H9 (cell line): ENCODE measurements at regions not wholly inside any gene's neighbourhood (a gene's known extent, or its start where the extent isn't known, plus 50 kb on each side); places are given as distances from the start of the nearest gene placed in this dataset.

Experiments
- DNase-seq: peaks from one replicate; pipeline ENCODE4 v3.0.0-alpha.2; 2017
- H2AFZ ChIP-seq: one replicate; pipeline ENCODE4 v1.6.1; 2013; ENCODE audit warnings: mild to moderate bottlenecking, low read length, control low read depth, moderate library complexity
- H2AK5ac ChIP-seq: 2 replicates; pipeline ENCODE4 v1.6.1; 2013; ENCODE audit warnings: low read length, control low read depth, mixed read lengths; ENCODE audit not compliant: insufficient read length
- H2BK120ac ChIP-seq: one replicate; pipeline ENCODE4 v1.6.1; 2013; ENCODE audit warnings: low read depth, mild to moderate bottlenecking, low read length, control low read depth, inconsistent platforms; ENCODE audit not compliant: poor library complexity, severe bottlenecking
- H2BK12ac ChIP-seq: 2 replicates; pipeline ENCODE4 v1.6.1; 2013; ENCODE audit warnings: low read length, control low read depth, mixed read lengths, low read depth; ENCODE audit not compliant: insufficient read length
- H2BK15ac ChIP-seq: 2 replicates; pipeline ENCODE4 v1.6.1; 2013; ENCODE audit warnings: low read depth, low read length, control low read depth
- H2BK20ac ChIP-seq: one replicate; pipeline ENCODE4 v1.6.1; 2013; ENCODE audit warnings: low read depth, mild to moderate bottlenecking, low read length, control low read depth, inconsistent platforms; ENCODE audit not compliant: poor library complexity, severe bottlenecking
- H2BK5ac ChIP-seq: 2 replicates; pipeline ENCODE4 v1.6.1; 2013; ENCODE audit warnings: low read length, control low read depth, mixed read lengths; ENCODE audit not compliant: insufficient read length
- H3K14ac ChIP-seq: 2 replicates; pipeline ENCODE4 v1.6.1; 2013; ENCODE audit warnings: low read length, control low read depth; ENCODE audit not compliant: insufficient read depth
- H3K18ac ChIP-seq: 2 replicates; pipeline ENCODE4 v1.6.1; 2013; ENCODE audit warnings: low read depth, mild to moderate bottlenecking, mixed read lengths, low read length, control low read depth; ENCODE audit not compliant: insufficient read length
- H3K23ac ChIP-seq: 2 replicates; pipeline ENCODE4 v1.6.1; 2013; ENCODE audit warnings: low read length, control low read depth, mixed read lengths, low read depth; ENCODE audit not compliant: insufficient read length
- H3K23me2 ChIP-seq: 2 replicates; pipeline ENCODE4 v1.6.1; 2013; ENCODE audit warnings: low read depth, mild to moderate bottlenecking, mixed read lengths, low read length, control low read depth; ENCODE audit not compliant: insufficient read length, poor library complexity, severe bottlenecking
- H3K27ac ChIP-seq: 2 replicates; pipeline ENCODE4 v1.5.1; 2013; ENCODE audit warnings: low read length, control low read depth, mixed read lengths, low read depth; ENCODE audit not compliant: insufficient read length
- H3K27me3 ChIP-seq: 2 replicates; pipeline ENCODE4 v1.6.1; 2013; ENCODE audit warnings: low read length, control low read depth, inconsistent platforms; ENCODE audit not compliant: insufficient read depth
- H3K4ac ChIP-seq: 2 replicates; pipeline ENCODE4 v1.6.1; 2013; ENCODE audit warnings: low read depth, mild to moderate bottlenecking, control low read depth, inconsistent platforms, low read length, moderate library complexity
- H3K4me1 ChIP-seq: 2 replicates; pipeline ENCODE4 v1.6.1; 2013; ENCODE audit warnings: low read length, control low read depth, inconsistent platforms; ENCODE audit not compliant: insufficient read depth
- H3K4me2 ChIP-seq: 2 replicates; pipeline ENCODE4 v1.6.1; 2013; ENCODE audit warnings: low read length, control low read depth, mixed read lengths; ENCODE audit not compliant: insufficient read length, insufficient read depth
- H3K56ac ChIP-seq: 2 replicates; pipeline ENCODE4 v1.6.1; 2013; ENCODE audit warnings: low read depth, mild to moderate bottlenecking, mixed read lengths, low read length, control low read depth; ENCODE audit not compliant: insufficient read length
- H3K79me1 ChIP-seq: 2 replicates; pipeline ENCODE4 v1.6.1; 2013; ENCODE audit warnings: low read depth, mild to moderate bottlenecking, moderate library complexity, low read length, control low read depth, inconsistent platforms; ENCODE audit not compliant: insufficient read depth, poor library complexity, severe bottlenecking
- H3K79me2 ChIP-seq: 2 replicates; pipeline ENCODE4 v1.6.1; 2013; ENCODE audit warnings: low read length, control low read depth, inconsistent platforms; ENCODE audit not compliant: insufficient read depth
- H3K9ac ChIP-seq: 2 replicates; pipeline ENCODE4 v1.6.1; 2013; ENCODE audit warnings: low read length, control low read depth, mixed read lengths; ENCODE audit not compliant: insufficient read length; ENCODE audit errors: extremely low read depth
- H3K9me3 ChIP-seq: one replicate; pipeline ENCODE4 v1.6.1; 2013; ENCODE audit warnings: low read depth, low read length, inconsistent platforms; ENCODE audit not compliant: control insufficient read depth
- H3T11ph ChIP-seq: one replicate; pipeline ENCODE4 v1.6.1; 2013; ENCODE audit warnings: mild to moderate bottlenecking, low read length, control low read depth, inconsistent platforms
- H4K20me1 ChIP-seq: one replicate; pipeline ENCODE4 v1.6.1; 2013; ENCODE audit not compliant: control insufficient read depth, insufficient read length, insufficient read depth
- H4K5ac ChIP-seq: 2 replicates; pipeline ENCODE4 v1.6.1; 2013; ENCODE audit warnings: low read depth, mild to moderate bottlenecking, mixed read lengths, low read length, control low read depth; ENCODE audit not compliant: insufficient read length
- H4K8ac ChIP-seq: replicated peaks from 2 replicates; pipeline ENCODE4 v1.6.1; 2013; ENCODE audit warnings: low read length, control low read depth, mixed read lengths, low read depth; ENCODE audit not compliant: insufficient read length
- H4K91ac ChIP-seq: 2 replicates; pipeline ENCODE4 v1.6.1; 2013; ENCODE audit warnings: low read depth, mild to moderate bottlenecking, moderate library complexity, mixed read lengths, low read length, control low read depth; ENCODE audit not compliant: insufficient read length
- H3K27ac Mint-ChIP-seq, 3 experiments: 2 replicates in 2 of 3; 3 replicates in 1 of 3; pipeline ENCODE4 v1.8.0; 2020 to 2021; ENCODE audit warnings: mixed read lengths in 3 of 3, mild to moderate bottlenecking in 1 of 3, moderate library complexity in 1 of 3
- H3K27me3 Mint-ChIP-seq: 2 replicates; pipeline ENCODE4 v1.8.0; 2021; ENCODE audit warnings: low read depth, mild to moderate bottlenecking, moderate library complexity, mixed read lengths
- H3K36me3 Mint-ChIP-seq, 3 experiments: 2 replicates in 2 of 3; 3 replicates in 1 of 3; pipeline ENCODE4 v1.8.0; 2020 to 2021; ENCODE audit warnings: low read depth in 3 of 3, mixed read lengths in 3 of 3; ENCODE audit not compliant: insufficient read depth in 1 of 3
- H3K4me1 Mint-ChIP-seq, 2 experiments: 2 replicates each; pipeline ENCODE4 v1.8.0; 2020; ENCODE audit warnings: mixed read lengths in 2 of 2
- H3K4me3 Mint-ChIP-seq, 2 experiments: 2 replicates in 1 of 2; 3 replicates in 1 of 2; pipeline ENCODE4 v1.8.0; 2020 to 2021; ENCODE audit warnings: mild to moderate bottlenecking in 2 of 2, mixed read lengths in 2 of 2, moderate library complexity in 1 of 2
- H3K9me3 Mint-ChIP-seq, 2 experiments: 2 replicates in 1 of 2; 3 replicates in 1 of 2; pipeline ENCODE4 v1.8.0; 2020; ENCODE audit warnings: mild to moderate bottlenecking in 2 of 2, mixed read lengths in 2 of 2, moderate library complexity in 1 of 2
- WGBS: extraction: QIAGEN DNeasy Blood & Tissue Kit; methylation state at CpG from one replicate; pipeline ENCODE4 v1.1.7; 2013; ENCODE audit warnings: missing lambda C conversion rate, low lambda C conversion rate, mixed read lengths; ENCODE audit not compliant: insufficient read length; ENCODE audit errors: extremely low coverage; 5-methylcytosine and 5-hydroxymethylcytosine counted together
- TF ChIP-seq, protein P1 (sequence below): fragments of 200-600 bp; sonication (generic); conservative IDR thresholded peaks from 3 replicates; pipeline ENCODE4 v1.8.0; 2021; ENCODE audit warnings: antibody characterized with exemption, mild to moderate bottlenecking

- no peak overlapping the region for H2BK5ac ChIP-seq
- DNase-seq, result no peak
- H3K36me3 Mint-ChIP-seq, result no peaks in the 10 kb centered on the region; a peak in 1 of 7 replicates
- H3K56ac ChIP-seq, result no peak overlapping the region
- H4K91ac ChIP-seq, result no peak overlapping the region
- H2BK120ac ChIP-seq, result no peak overlapping the region
- no peak overlapping the region for H3K4ac ChIP-seq
- no peak overlapping the region for H4K5ac ChIP-seq
- H3K4me1 ChIP-seq, result no peaks in the 10 kb centered on the region
- no peak overlapping the region for H2AK5ac ChIP-seq
- H3K9me3 Mint-ChIP-seq, result peaks cover 0 to 7% of the 10 kb centered on the region in 2 experiments; a peak in 4 of 5 replicates
- no peak overlapping the region for H3T11ph ChIP-seq
- H2AFZ ChIP-seq, result no peak overlapping the region
- no peaks in the 10 kb centered on the region for H3K27me3 ChIP-seq
- H3K9ac ChIP-seq, result no peak overlapping the region
- peaks cover 8 to 10% of the 10 kb centered on the region in 2 experiments for H3K4me1 Mint-ChIP-seq
- no peaks in the 10 kb centered on the region for H3K9me3 ChIP-seq
- H3K23ac ChIP-seq, result no peak overlapping the region
- no peaks in the 10 kb centered on the region for H3K27me3 Mint-ChIP-seq
- H3K4me2 ChIP-seq, result no peak overlapping the region
- no peak overlapping the region for H2BK20ac ChIP-seq
- H3K23me2 ChIP-seq, result no peaks in the 10 kb centered on the region
- no peaks in the 10 kb centered on the region for H4K20me1 ChIP-seq
- no peak overlapping the region for H3K27ac Mint-ChIP-seq
- H2BK12ac ChIP-seq, result no peak overlapping the region
- no CpG with 5 or more reads among the region's 1 CpG for WGBS
- H2BK15ac ChIP-seq, result no peak overlapping the region
- no peaks in the 10 kb centered on the region for H3K79me1 ChIP-seq
- no peak overlapping the region for H3K18ac ChIP-seq
- TF ChIP-seq, protein P1, sequence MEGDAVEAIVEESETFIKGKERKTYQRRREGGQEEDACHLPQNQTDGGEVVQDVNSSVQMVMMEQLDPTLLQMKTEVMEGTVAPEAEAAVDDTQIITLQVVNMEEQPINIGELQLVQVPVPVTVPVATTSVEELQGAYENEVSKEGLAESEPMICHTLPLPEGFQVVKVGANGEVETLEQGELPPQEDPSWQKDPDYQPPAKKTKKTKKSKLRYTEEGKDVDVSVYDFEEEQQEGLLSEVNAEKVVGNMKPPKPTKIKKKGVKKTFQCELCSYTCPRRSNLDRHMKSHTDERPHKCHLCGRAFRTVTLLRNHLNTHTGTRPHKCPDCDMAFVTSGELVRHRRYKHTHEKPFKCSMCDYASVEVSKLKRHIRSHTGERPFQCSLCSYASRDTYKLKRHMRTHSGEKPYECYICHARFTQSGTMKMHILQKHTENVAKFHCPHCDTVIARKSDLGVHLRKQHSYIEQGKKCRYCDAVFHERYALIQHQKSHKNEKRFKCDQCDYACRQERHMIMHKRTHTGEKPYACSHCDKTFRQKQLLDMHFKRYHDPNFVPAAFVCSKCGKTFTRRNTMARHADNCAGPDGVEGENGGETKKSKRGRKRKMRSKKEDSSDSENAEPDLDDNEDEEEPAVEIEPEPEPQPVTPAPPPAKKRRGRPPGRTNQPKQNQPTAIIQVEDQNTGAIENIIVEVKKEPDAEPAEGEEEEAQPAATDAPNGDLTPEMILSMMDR, result no peak
- no peak overlapping the region for H3K4me3 Mint-ChIP-seq
- no peak overlapping the region for H3K27ac ChIP-seq
- H3K79me2 ChIP-seq, result no peaks in the 10 kb centered on the region
- no peak overlapping the region for H4K8ac ChIP-seq
- no peak overlapping the region for H3K14ac ChIP-seq
These were observed 109.9 kb upstream of the BMP5 start for GRCh38 chr6:55985309-55985708.
